GM18517 (cell line): ENCODE measurements at regions not wholly inside any gene's neighbourhood (a gene's known extent, or its start where the extent isn't known, plus 50 kb on each side); places are given as distances from the start of the nearest gene placed in this dataset.

Experiments
- ATAC-seq: cut with Tn5 transposase; IDR thresholded peaks from one replicate; pipeline ENCODE4 v1.9.1; 2021; ENCODE audit warnings: mild to moderate bottlenecking, moderate library complexity; ENCODE audit not compliant: unreplicated experiment

- no peak for ATAC-seq
These were observed 539.6 kb downstream of the CCDC171 start for GRCh38 chr9:16092142-16093091.

GRCh38 chr9:16098306-16098705, 545.5 kb downstream of the CCDC171 start:
- no peak for ATAC-seq

- ATAC-seq = no peak
These were observed 547.1 kb downstream of the CCDC171 start for GRCh38 chr9:16099732-16100536.

GRCh38 chr9:16100537-16101091, 547.8 kb downstream of the CCDC171 start:
- no peak for ATAC-seq

GRCh38 chr9:16102154-16102553, 549.3 kb downstream of the CCDC171 start:
- ATAC-seq = no peak

- no peak for ATAC-seq
These were observed 551.0 kb downstream of the CCDC171 start for GRCh38 chr9:16103620-16104397.

GRCh38 chr9:16105168-16106020, 552.6 kb downstream of the CCDC171 start:
- no peak for ATAC-seq

- no peak for ATAC-seq
These were observed 553.3 kb downstream of the CCDC171 start for GRCh38 chr9:16106021-16106571.

GRCh38 chr9:16112116-16112515, 559.3 kb downstream of the CCDC171 start:
- ATAC-seq = no peak

- ATAC-seq = no peak
These were observed 563.2 kb downstream of the CCDC171 start for GRCh38 chr9:16115994-16116393.

- no peak for ATAC-seq
These were observed 565.2 kb downstream of the CCDC171 start for GRCh38 chr9:16118043-16118442.

GRCh38 chr9:16119261-16120230, 566.7 kb downstream of the CCDC171 start:
- ATAC-seq = no peak

GRCh38 chr9:16120231-16120641, 567.4 kb downstream of the CCDC171 start:
- ATAC-seq = no peak

- ATAC-seq = no peak
These were observed 567.9 kb downstream of the CCDC171 start for GRCh38 chr9:16120727-16121126.

- no peak for ATAC-seq
These were observed 568.3 kb downstream of the CCDC171 start for GRCh38 chr9:16121168-16121567.

GRCh38 chr9:16121601-16122286, 568.9 kb downstream of the CCDC171 start:
- no peak for ATAC-seq

GRCh38 chr9:16125629-16126028, 572.8 kb downstream of the CCDC171 start:
- no peak for ATAC-seq

GRCh38 chr9:16126042-16126441, 573.2 kb downstream of the CCDC171 start:
- ATAC-seq = no peak
